ENCODE measurements at regions not wholly inside any gene's neighbourhood (a gene's known extent, or its start where the extent isn't known, plus 50 kb on each side); places are given as distances from the start of the nearest gene placed in this dataset.

- H3K4me3 ChIP-seq, result no peak overlapping the region
- intact Hi-C loops (cut with DNase I), result no loop called here
- H3K27ac ChIP-seq, result no peak overlapping the region
- ATAC-seq (no peak), DNase-seq (no peak)
- H3K36me3 ChIP-seq (replicated peaks in 1 of 2; ENCODE audit: insufficient read depth in 1 of 2, low read depth in 2 of 2), result no peaks in the 10 kb centered on the region
- 35 to 42% methylated on average over 2 of the region's 2 CpGs for WGBS, 2 donors
- H3K9me3 ChIP-seq, result no peaks in the 10 kb centered on the region
- no peaks in the 10 kb centered on the region for H3K4me1 ChIP-seq
- TF ChIP-seq CTCF (IDR thresholded peaks at IDR 0.05) (no peak), POLR2A (IDR thresholded peaks at IDR 0.05) (no peak)
- no peaks in the 10 kb centered on the region for H3K27me3 ChIP-seq
Observed at GRCh38 chr7:54080525-54080924, 461.6 kb upstream of the VSTM2A start.

- Histone ChIP-seq H3K4me1 (no peaks in the 10 kb centered on the region), H3K4me3 (no peak overlapping the region), H3K9me3 (no peaks in the 10 kb centered on the region), H3K36me3 (replicated peaks in 1 of 2; ENCODE audit: insufficient read depth in 1 of 2, low read depth in 2 of 2) (no peaks in the 10 kb centered on the region), H3K27ac (no peak overlapping the region), H3K27me3 (no peaks in the 10 kb centered on the region)
- no peak for DNase-seq
- TF ChIP-seq POLR2A (IDR thresholded peaks at IDR 0.05) (no peak), CTCF (IDR thresholded peaks at IDR 0.05) (no peak)
- intact Hi-C loops (cut with DNase I), result no loop called here
- no peak for ATAC-seq
- 27 to 29% methylated on average over 4 of the region's 4 CpGs for WGBS, 2 donors
Observed at GRCh38 chr7:54080971-54081370, 461.2 kb upstream of the VSTM2A start.

- 77 to 84% methylated on average over 4 of the region's 4 CpGs for WGBS, 2 donors
Observed at GRCh38 chr7:54084340-54084739, 457.8 kb upstream of the VSTM2A start.

GRCh38 chr7:54090652-54091213 is 451.4 kb upstream of the VSTM2A start:
- H3K36me3 ChIP-seq (replicated peaks in 1 of 2; ENCODE audit: insufficient read depth in 1 of 2, low read depth in 2 of 2), result no peaks in the 10 kb centered on the region
- H3K9me3 ChIP-seq, result no peaks in the 10 kb centered on the region
- no peaks in the 10 kb centered on the region for H3K27me3 ChIP-seq
- DNase-seq (no peak), ATAC-seq (no peak)
- WGBS, 2 donors, result 45 to 46% methylated on average over 4 of the region's 4 CpGs
- H3K4me3 ChIP-seq, result no peak overlapping the region
- H3K4me1 ChIP-seq, result no peaks in the 10 kb centered on the region
- intact Hi-C loops (cut with DNase I), result no loop called here
- TF ChIP-seq POLR2A (IDR thresholded peaks at IDR 0.05) (no peak), CTCF (IDR thresholded peaks at IDR 0.05) (no peak)
- H3K27ac ChIP-seq, result no peak overlapping the region

More at GRCh38 chr7:54084340-54084739, 457.8 kb upstream of the VSTM2A start:
- DNase-seq (no peak), ATAC-seq (no peak)
- Histone ChIP-seq H3K36me3 (replicated peaks in 1 of 2; ENCODE audit: insufficient read depth in 1 of 2, low read depth in 2 of 2) (no peaks in the 10 kb centered on the region), H3K4me3 (no peak overlapping the region), H3K27me3 (no peaks in the 10 kb centered on the region), H3K27ac (no peak overlapping the region), H3K4me1 (no peaks in the 10 kb centered on the region), H3K9me3 (no peaks in the 10 kb centered on the region)
- TF ChIP-seq POLR2A (IDR thresholded peaks at IDR 0.05) (no peak), CTCF (IDR thresholded peaks at IDR 0.05) (no peak)
- intact Hi-C loops (cut with DNase I), result no loop called here

- Histone ChIP-seq H3K36me3 (replicated peaks in 1 of 2; ENCODE audit: insufficient read depth in 1 of 2, low read depth in 2 of 2) (no peaks in the 10 kb centered on the region), H3K4me1 (no peaks in the 10 kb centered on the region), H3K27me3 (no peaks in the 10 kb centered on the region), H3K27ac (no peak overlapping the region), H3K9me3 (no peaks in the 10 kb centered on the region), H3K4me3 (no peak overlapping the region)
- ATAC-seq, result no peak
- DNase-seq, result no peak
- 58 to 59% methylated on average over 5 to 6 of the region's 6 CpGs for WGBS, 2 donors
- TF ChIP-seq CTCF (IDR thresholded peaks at IDR 0.05), result no peak
- TF ChIP-seq POLR2A (IDR thresholded peaks at IDR 0.05), result no peak
- intact Hi-C loops (cut with DNase I), result no loop called here
Observed at GRCh38 chr7:54091322-54091721, 450.9 kb upstream of the VSTM2A start.

Data from body of pancreas (tissue), 4 donors.